ENCODE measurements at regions not wholly inside any gene's neighbourhood (a gene's known extent, or its start where the extent isn't known, plus 50 kb on each side); places are given as distances from the start of the nearest gene placed in this dataset.

GRCh38 chr11:42098075-42098474, 638.6 kb upstream of the LRRC4C start:
- BruUV-seq (replicated peaks) = no TSS peak
- ChIA-PET POLR2A (no interaction called here), CTCF (no interaction called here)
- Histone ChIP-seq H3K9me3 (ENCODE audit: control insufficient read depth, insufficient read depth, low read depth, low read length) (no peaks in the 10 kb centered on the region), H3K4me3 (ENCODE audit: low read depth in 2 of 2, low read length in 2 of 2) (no peak overlapping the region), H3K4me1 (ENCODE audit: control insufficient read depth, insufficient read depth, low read length) (no peaks in the 10 kb centered on the region), H3K36me3 (ENCODE audit: control insufficient read depth, insufficient read depth, low read length) (no peaks in the 10 kb centered on the region), H3K27me3 (ENCODE audit: control insufficient read depth, insufficient read depth, low read length) (no peaks in the 10 kb centered on the region), H3K27ac (ENCODE audit: low read length) (no peak overlapping the region)
- ATAC-seq (no peak), DNase-seq (ENCODE audit: low read depth, low spot score) (no peak)
- intact Hi-C loops (cut with micrococcal nuclease; ENCODE audit: unreplicated experiment) = no loop called here
- TF ChIP-seq CTCF (IDR thresholded peaks at IDR 0.05) (no peak), TCF7L2 (IDR thresholded peaks at IDR 0.05; ENCODE audit: low read depth, low read length) (no peak), SIN3A (IDR thresholded peaks at IDR 0.05; ENCODE audit: borderline replicate concordance, insufficient read depth, low read depth, low read length) (no peak), POLR2AphosphoS5 (IDR thresholded peaks at IDR 0.05; ENCODE audit: low read depth, low read length) (no peak), REST (IDR thresholded peaks at IDR 0.05; ENCODE audit: insufficient read depth in 1 of 2, low read depth in 2 of 2, low read length in 1 of 2) (no peak)
- in situ Hi-C loops (cut with HindIII; ENCODE audit: low pct_unique_long_range_greater_than_20kb, low sequenced_read_pairs) = no loop called here

- CTCF ChIA-PET = no interaction called here
- H3K36me3 ChIP-seq (ENCODE audit: control insufficient read depth, insufficient read depth, low read length) = no peaks in the 10 kb centered on the region
- BruUV-seq (replicated peaks) = no TSS peak
- POLR2A ChIA-PET = no interaction called here
- in situ Hi-C loops (cut with HindIII; ENCODE audit: low pct_unique_long_range_greater_than_20kb, low sequenced_read_pairs) (no loop called here), intact Hi-C loops (cut with micrococcal nuclease; ENCODE audit: unreplicated experiment) (no loop called here)
- H3K9me3 ChIP-seq (ENCODE audit: control insufficient read depth, insufficient read depth, low read depth, low read length) = no peaks in the 10 kb centered on the region
- H3K27ac ChIP-seq (ENCODE audit: low read length) = no peak overlapping the region
- H3K27me3 ChIP-seq (ENCODE audit: control insufficient read depth, insufficient read depth, low read length) = no peaks in the 10 kb centered on the region
- H3K4me3 ChIP-seq (ENCODE audit: low read depth in 2 of 2, low read length in 2 of 2) = no peak overlapping the region
- TF ChIP-seq POLR2AphosphoS5 (IDR thresholded peaks at IDR 0.05; ENCODE audit: low read depth, low read length) (no peak), TCF7L2 (IDR thresholded peaks at IDR 0.05; ENCODE audit: low read depth, low read length) (no peak), CTCF (IDR thresholded peaks at IDR 0.05) (no peak), SIN3A (IDR thresholded peaks at IDR 0.05; ENCODE audit: borderline replicate concordance, insufficient read depth, low read depth, low read length) (no peak), REST (IDR thresholded peaks at IDR 0.05; ENCODE audit: insufficient read depth in 1 of 2, low read depth in 2 of 2, low read length in 1 of 2) (no peak)
- no peak for ATAC-seq
- DNase-seq (ENCODE audit: low read depth, low spot score) = no peak
- no peaks in the 10 kb centered on the region for H3K4me1 ChIP-seq (ENCODE audit: control insufficient read depth, insufficient read depth, low read length)
Observed at GRCh38 chr11:42112866-42113265, 653.4 kb upstream of the LRRC4C start.

All from Panc1 (cell line).